H1 (cell line): ENCODE measurements at regions not wholly inside any gene's neighbourhood (a gene's known extent, or its start where the extent isn't known, plus 50 kb on each side); places are given as distances from the start of the nearest gene placed in this dataset.

Experiments
- PHF8 ChIP-seq: fragments of 200-600 bp; sonication (generic); conservative IDR thresholded peaks from 2 replicates; pipeline ENCODE4 v1.7.1; 2012; ENCODE audit warnings: low read depth, mild to moderate bottlenecking, inconsistent platforms, low read length, moderate library complexity

DNA sequence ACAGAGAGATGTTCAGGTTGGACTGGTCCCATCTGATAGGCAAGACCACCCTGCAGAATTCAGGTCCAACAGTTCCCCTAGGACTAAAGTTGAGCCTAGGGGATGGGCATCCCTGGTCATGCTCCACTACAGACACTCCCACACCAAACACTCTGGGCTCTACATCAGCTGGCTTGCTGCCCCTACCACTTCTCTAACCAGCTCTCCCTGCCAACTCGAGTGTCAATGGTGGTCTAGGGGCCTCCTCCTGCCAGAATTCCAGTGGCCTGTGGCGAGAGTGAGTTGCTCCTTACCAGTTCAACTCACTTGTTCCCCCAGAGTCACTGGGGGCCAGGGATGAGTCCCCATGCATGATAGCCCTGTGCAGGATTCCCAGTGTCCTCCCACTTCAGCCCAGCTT, 316.2 kb upstream of the PPP2R3A start (continued):
- TF ChIP-seq PHF8 = no peak
- TF ChIP-seq, all 59 proteins: peak for 0
